Transverse colon (tissue), 4 donors: ENCODE measurements at regions not wholly inside any gene's neighbourhood (a gene's known extent, or its start where the extent isn't known, plus 50 kb on each side); places are given as distances from the start of the nearest gene placed in this dataset.

ENCODE experiments used
- DNase-seq: peaks from one replicate; pipeline ENCODE4 v3.0.0-alpha.2; 2019
- H3K27ac ChIP-seq, 4 donors: fragments of 200-600 bp; sonication (generic); 2 replicates each; pipeline ENCODE4 v1.5.1; 2016 to 2018; ENCODE audit warnings: inconsistent platforms in 4 of 4
- H3K27me3 ChIP-seq: fragments of 200-600 bp; sonication (generic); 2 replicates; pipeline ENCODE4 v1.5.1; 2017; ENCODE audit warnings: inconsistent platforms
- H3K36me3 ChIP-seq, 4 donors: fragments of 200-600 bp; sonication (generic); 2 replicates each; pipeline ENCODE4 v1.5.1; 2017 to 2019; ENCODE audit warnings: inconsistent platforms in 4 of 4
- H3K4me1 ChIP-seq, 4 donors: fragments of 200-600 bp; sonication (generic); 2 replicates each; pipeline ENCODE4 v1.5.1; 2017 to 2020; ENCODE audit warnings: inconsistent platforms in 4 of 4
- H3K4me3 ChIP-seq, 4 donors: fragments of 200-600 bp; sonication (generic); 1 replicate in 1 of 4; 2 replicates in 3 of 4; pipeline versions ENCODE4 v1.5.1 to v1.6.1; 2017 to 2019; ENCODE audit warnings: inconsistent platforms in 4 of 4
- H3K9me3 ChIP-seq, 2 donors: fragments of 200-600 bp; sonication (generic); 2 replicates each; pipeline ENCODE4 v1.5.1; 2017 to 2019; ENCODE audit warnings: inconsistent platforms in 2 of 2
- CTCF ChIP-seq, 5 experiments: fragments of 200-600 bp in 3 of 5; fragments of 450-650 bp in 2 of 5; sonication (generic) in 3 of 5; IDR thresholded peaks; 1 replicate in 2 of 5; 2 replicates in 3 of 5; pipeline ENCODE4 v1.5.1; 2016 to 2017; ENCODE audit warnings: antibody characterized with exemption in 5 of 5, inconsistent platforms in 3 of 5, mild to moderate bottlenecking in 2 of 5, moderate library complexity in 1 of 5
- EP300 ChIP-seq: sonication (generic); formaldehyde crosslinking; IDR thresholded peaks from one replicate; pipeline ENCODE4 v1.6.1; 2017; ENCODE audit warnings: antibody characterized with exemption, low read depth
- POLR2A ChIP-seq: fragments of 450-650 bp; IDR thresholded peaks from one replicate; pipeline ENCODE4 v1.6.1; 2016; ENCODE audit warnings: antibody characterized with exemption, mild to moderate bottlenecking, moderate library complexity
- POLR2AphosphoS5 ChIP-seq, 3 donors: sonication (generic); formaldehyde crosslinking; IDR thresholded peaks; one replicate each; pipeline ENCODE4 v1.6.1; 2016; ENCODE audit warnings: antibody characterized with exemption in 3 of 3
- WGBS, 2 donors: methylation state at CpG; one replicate each; pipeline ENCODE4 v1.1.5; 2018; ENCODE audit warnings: low coverage in 1 of 2; 5-methylcytosine and 5-hydroxymethylcytosine counted together
- in situ Hi-C, 4 donors: fragments of 200-750 bp; cut with MboI; loops; one replicate each; pipeline versions ENCODE4 v1.15.0 to v1.15.1; 2017; ENCODE audit warnings: low sequenced_read_pairs in 3 of 4, low pct_ligation_motif_present in 1 of 4, low pct_unique_long_range_greater_than_20kb in 1 of 4
- intact Hi-C: fragments of 100-400 bp; cut with DNase I; formaldehyde crosslinking; loops from one replicate; pipeline ENCODE4 v1.15.1; 2023; ENCODE audit warnings: low total_unique reads

DNA sequence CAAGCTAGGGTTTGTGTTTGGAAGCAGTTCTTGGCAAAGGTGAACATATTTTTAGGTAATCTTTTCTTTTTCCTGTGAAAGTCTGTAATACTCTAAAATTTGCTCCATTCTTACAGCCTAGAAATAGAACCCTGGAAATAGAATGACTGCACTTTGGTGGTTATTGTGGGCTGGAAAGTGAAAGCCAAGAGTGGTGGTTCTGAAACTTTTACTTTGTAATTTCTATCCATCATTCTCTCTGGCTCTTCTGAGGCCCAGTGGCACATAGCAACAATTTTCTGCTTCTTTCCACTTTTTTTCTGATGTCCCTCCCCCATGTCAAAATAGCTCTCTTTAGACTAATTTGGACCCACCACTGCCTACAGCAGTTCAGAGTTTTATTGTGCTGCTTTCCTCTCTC lies 300.4 kb upstream of the RPS6KA3 start:
- Histone ChIP-seq H3K4me1 (no peaks in the 10 kb centered on the region), H3K4me3 (no peak overlapping the region)
- intact Hi-C loops: no loop called here

GRCh38 chrX:20547611-20548051 lies 280.9 kb upstream of the RPS6KA3 start:
- intact Hi-C loops: no loop called here
- TF ChIP-seq CTCF (IDR thresholded peaks at IDR 0.05) (no peak), POLR2A (no peak), POLR2AphosphoS5 (IDR thresholded peaks at IDR 0.05) (no peak), EP300 (no peak)
- H3K4me3 ChIP-seq: no peak overlapping the region
- H3K9me3 ChIP-seq: no peaks in the 10 kb centered on the region
- peaks cover 0 to 4% (median 0%) of the 10 kb centered on the region in 4 donors for H3K4me1 ChIP-seq
- no peaks in the 10 kb centered on the region for H3K27me3 ChIP-seq
- no peaks in the 10 kb centered on the region for H3K36me3 ChIP-seq
- 31% methylated on average over 3 of the region's 3 CpGs; no CpG with 5 or more reads in 1 of the 2 donors for WGBS, 2 donors
- peak overlapping the region in 3 of 4 donors; percentile 47 to 60 (median 57) for H3K27ac ChIP-seq
- in situ Hi-C loops: loop anchor here in 3 of 4 donors (25.0 kb wide), 2 partner anchors 940 to 1190 kb away; no protein-coding TSS in a partner anchor
- peak; percentile 61 for DNase-seq

More for the DNA sequence above, 300.4 kb upstream of the RPS6KA3 start:
- no peak overlapping the region for H3K27ac ChIP-seq
- in situ Hi-C loops: no loop called here
- H3K27me3 ChIP-seq: no peaks in the 10 kb centered on the region
- TF ChIP-seq POLR2AphosphoS5 (IDR thresholded peaks at IDR 0.05) (no peak), CTCF (IDR thresholded peaks at IDR 0.05) (no peak), POLR2A (no peak), EP300 (no peak)
- no peak for DNase-seq
- H3K36me3 ChIP-seq: no peaks in the 10 kb centered on the region
- no peaks in the 10 kb centered on the region for H3K9me3 ChIP-seq

DNA sequence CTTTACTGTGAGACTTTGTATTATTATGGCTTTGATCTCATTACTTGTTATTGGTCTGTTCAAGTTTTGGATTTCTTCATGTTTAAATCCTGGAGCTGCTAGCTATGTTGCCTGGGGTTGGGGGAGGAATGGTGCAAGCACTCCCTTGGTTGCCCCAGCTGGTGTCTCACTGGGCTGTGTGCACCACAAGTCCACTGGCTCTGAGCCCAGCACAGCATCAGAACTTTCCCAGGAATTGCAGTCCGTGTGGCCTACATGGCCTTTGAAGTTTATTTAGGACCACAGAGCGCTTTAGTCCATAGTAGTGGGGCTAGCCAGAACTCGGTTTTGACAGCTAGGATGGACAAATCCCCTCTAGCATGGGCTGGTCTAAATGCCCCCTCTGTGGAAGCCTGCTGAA lies 278.8 kb upstream of the RPS6KA3 start:
- Histone ChIP-seq H3K4me1 (peaks cover 0 to 4% (median 0%) of the 10 kb centered on the region in 4 donors), H3K9me3 (no peaks in the 10 kb centered on the region), H3K4me3 (no peak overlapping the region), H3K27ac (no peak overlapping the region), H3K27me3 (no peaks in the 10 kb centered on the region), H3K36me3 (no peaks in the 10 kb centered on the region)
- TF ChIP-seq CTCF (IDR thresholded peaks at IDR 0.05) (no peak), EP300 (no peak), POLR2A (no peak), POLR2AphosphoS5 (IDR thresholded peaks at IDR 0.05) (no peak)
- in situ Hi-C loops: loop anchor here in 3 of 4 donors (25.0 kb wide), 2 partner anchors 942 to 1192 kb away; no protein-coding TSS in a partner anchor
- WGBS, 2 donors: 46% methylated on average over 3 of the region's 3 CpGs; no CpG with 5 or more reads in 1 of the 2 donors
- DNase-seq: no peak
- intact Hi-C loops: no loop called here

GRCh38 chrX:20542072-20542471 lies 275.4 kb upstream of the RPS6KA3 start:
- no peak for TF ChIP-seq EP300
- no peak for TF ChIP-seq POLR2A
- no peak for TF ChIP-seq POLR2AphosphoS5 (IDR thresholded peaks at IDR 0.05)
- no peak for TF ChIP-seq CTCF (IDR thresholded peaks at IDR 0.05)
- in situ Hi-C loops: loop anchor here in 3 of 4 donors (25.0 kb wide), 2 partner anchors 945 to 1195 kb away; no protein-coding TSS in a partner anchor
- intact Hi-C loops: no loop called here
- Histone ChIP-seq H3K9me3 (no peaks in the 10 kb centered on the region), H3K27me3 (no peaks in the 10 kb centered on the region), H3K4me3 (no peak overlapping the region), H3K27ac (no peak overlapping the region), H3K4me1 (no peaks in the 10 kb centered on the region), H3K36me3 (no peaks in the 10 kb centered on the region)
- no peak for DNase-seq
- WGBS, 2 donors: 67% methylated on average over 1 of the region's 1 CpG; no CpG with 5 or more reads in 1 of the 2 donors
